Muscle of back (tissue), 3 donors: ENCODE measurements at regions not wholly inside any gene's neighbourhood (a gene's known extent, or its start where the extent isn't known, plus 50 kb on each side); places are given as distances from the start of the nearest gene placed in this dataset.

ENCODE experiments used
- DNase-seq, 3 donors: peaks; one replicate each; pipeline versions ENCODE4 v3.0.0 to v3.0.0-alpha.2; 2013

GRCh38 chr10:76733441-76733936, 904.1 kb downstream of the KCNMA1 start:
- DNase-seq = no peak

- no peak for DNase-seq
Measured at GRCh38 chr10:76732306-76732705, 905.3 kb downstream of the KCNMA1 start.

- peak; percentile 48 to 81 (median 59) for DNase-seq
Measured at GRCh38 chr10:76729841-76730487, 907.6 kb downstream of the KCNMA1 start.

- DNase-seq = peak in 1 of 3 donors; percentile 7
Measured at GRCh38 chr10:76729346-76729745, 908.3 kb downstream of the KCNMA1 start.

- no peak for DNase-seq
Measured at GRCh38 chr10:76727038-76727437, 910.6 kb downstream of the KCNMA1 start.

- DNase-seq = no peak
Measured at GRCh38 chr10:76723844-76724243, 913.8 kb downstream of the KCNMA1 start.

- DNase-seq = no peak
Measured at GRCh38 chr10:76721891-76722505, 915.6 kb downstream of the KCNMA1 start.

- DNase-seq = no peak
Measured at GRCh38 chr10:76719006-76719405, 918.6 kb downstream of the KCNMA1 start.

GRCh38 chr10:76717141-76717540, 920.5 kb downstream of the KCNMA1 start:
- peak in 1 of 3 donors; percentile 43 for DNase-seq

- DNase-seq = no peak
Measured at GRCh38 chr10:76711222-76711997, 926.2 kb downstream of the KCNMA1 start.

GRCh38 chr10:76700241-76700640, 937.4 kb downstream of the KCNMA1 start:
- no peak for DNase-seq

- DNase-seq = no peak
Measured at GRCh38 chr10:76697923-76698322, 939.7 kb downstream of the KCNMA1 start.

- no peak for DNase-seq
Measured at GRCh38 chr10:76695069-76695468, 942.5 kb downstream of the KCNMA1 start.

- DNase-seq = peak in 1 of 3 donors; percentile 15
Measured at GRCh38 chr10:76686201-76686600, 951.4 kb downstream of the KCNMA1 start.

- DNase-seq = no peak
Measured at GRCh38 chr10:76684968-76685367, 952.6 kb downstream of the KCNMA1 start.

- DNase-seq = no peak
Measured at GRCh38 chr10:76681153-76681552, 956.5 kb downstream of the KCNMA1 start.

- DNase-seq = no peak
Measured at GRCh38 chr10:76679030-76679429, 958.6 kb downstream of the KCNMA1 start.

GRCh38 chr10:76675951-76676587, 961.5 kb downstream of the KCNMA1 start:
- DNase-seq = peak; percentile 59 to 74 (median 61)

GRCh38 chr10:76675561-76675950, 962.1 kb downstream of the KCNMA1 start:
- DNase-seq = peak in 2 of 3 donors; percentile 14 to 16

GRCh38 chr10:76667408-76668370, 969.9 kb downstream of the KCNMA1 start:
- peak; percentile 65 to 87 (median 70) for DNase-seq

- no peak for DNase-seq
Measured at GRCh38 chr10:76666891-76667290, 970.7 kb downstream of the KCNMA1 start.
